Fibroblast of lung (primary cell): ENCODE measurements at regions not wholly inside any gene's neighbourhood (a gene's known extent, or its start where the extent isn't known, plus 50 kb on each side); places are given as distances from the start of the nearest gene placed in this dataset.

Experiments used
- DNase-seq, 2 donors: peaks; one replicate each; pipeline versions ENCODE4 v3.0.0 to v3.0.0-alpha.2; 2010; ENCODE audit warnings: low read depth in 2 of 2
- H2AFZ ChIP-seq: 2 replicates; pipeline ENCODE4 v1.5.1; 2012; ENCODE audit warnings: low read length, control low read depth, inconsistent platforms
- H3K27ac ChIP-seq: 2 replicates; pipeline ENCODE4 v1.5.1; 2011; ENCODE audit warnings: low read length, control low read depth; ENCODE audit not compliant: insufficient read depth
- H3K27me3 ChIP-seq: 2 replicates; pipeline ENCODE4 v1.5.1; 2011; ENCODE audit warnings: mild to moderate bottlenecking, low read length; ENCODE audit not compliant: control insufficient read depth, insufficient read depth
- H3K36me3 ChIP-seq: 2 replicates; pipeline ENCODE4 v1.5.1; 2011; ENCODE audit warnings: low read length; ENCODE audit not compliant: control insufficient read depth, insufficient read depth
- H3K4me1 ChIP-seq: 2 replicates; pipeline ENCODE4 v1.5.1; 2011; ENCODE audit warnings: low read length; ENCODE audit not compliant: control insufficient read depth, insufficient read depth; ENCODE audit errors: extremely low read depth
- H3K4me2 ChIP-seq: 2 replicates; pipeline ENCODE4 v1.5.1; 2011; ENCODE audit warnings: low read length, control low read depth; ENCODE audit not compliant: insufficient read depth; ENCODE audit errors: extremely low read depth
- H3K4me3 ChIP-seq, 4 experiments: fragments of 200-600 bp in 1 of 4; sonication (generic) in 1 of 4; replicated peaks in 1 of 4; 2 replicates each; pipeline ENCODE4 v1.5.1; 2011 to 2016; ENCODE audit warnings: low read length in 4 of 4, low read depth in 3 of 4, mild to moderate bottlenecking in 3 of 4, control low read depth in 2 of 4, inconsistent platforms in 1 of 4, mixed read lengths in 1 of 4; ENCODE audit not compliant: insufficient read depth in 1 of 4; ENCODE audit errors: control extremely low read depth in 1 of 4
- H3K79me2 ChIP-seq: 2 replicates; pipeline ENCODE4 v1.5.1; 2012; ENCODE audit warnings: mild to moderate bottlenecking, low read length, inconsistent platforms; ENCODE audit not compliant: control insufficient read depth, insufficient read depth
- H3K9ac ChIP-seq: 2 replicates; pipeline ENCODE4 v1.5.1; 2011; ENCODE audit warnings: mild to moderate bottlenecking, low read length, control low read depth; ENCODE audit not compliant: insufficient read depth
- H3K9me3 ChIP-seq: 2 replicates; pipeline ENCODE4 v1.5.1; 2012; ENCODE audit warnings: low read depth, low read length; ENCODE audit not compliant: control insufficient read depth, insufficient read depth
- H4K20me1 ChIP-seq: 2 replicates; pipeline ENCODE4 v1.5.1; 2011; ENCODE audit warnings: low read length; ENCODE audit not compliant: control insufficient read depth, insufficient read depth; ENCODE audit errors: extremely low read depth
- EZH2 ChIP-seq: IDR thresholded peaks from 2 replicates; pipeline ENCODE4 v1.5.1; 2012; ENCODE audit warnings: low read length, control low read depth, mild to moderate bottlenecking; ENCODE audit errors: missing control alignments
- TF ChIP-seq, protein P1 (sequence below), 2 donors: IDR thresholded peaks in 1 of 2; conservative IDR thresholded peaks in 1 of 2; 1 replicate in 1 of 2; 2 replicates in 1 of 2; pipeline ENCODE4 v1.5.1; 2011 to 2012; ENCODE audit warnings: low read length in 2 of 2, control low read depth in 1 of 2, inconsistent platforms in 1 of 2, low read depth in 1 of 2, mild to moderate bottlenecking in 1 of 2

DNA sequence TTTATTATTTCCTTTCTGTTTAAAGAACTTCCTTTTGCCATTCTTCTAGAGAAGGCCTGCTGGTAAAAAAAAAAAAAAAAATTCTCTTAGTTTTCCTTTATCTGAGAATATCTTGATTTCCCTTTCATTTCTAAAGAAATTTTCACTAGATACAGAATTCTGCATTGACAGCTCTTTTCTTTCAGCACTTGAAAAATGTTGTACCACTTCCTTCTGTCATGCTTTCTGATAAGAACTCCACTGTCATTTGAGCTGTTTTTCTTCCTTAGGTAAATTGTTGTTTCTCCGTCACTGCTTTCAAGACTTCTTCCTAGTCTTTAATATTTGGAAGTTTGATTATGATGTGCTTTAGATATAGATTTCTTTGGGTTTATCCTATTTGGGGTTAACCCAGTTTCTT lies 113.6 kb upstream of the BTG1 start:
- Histone ChIP-seq H3K9me3 (no peaks in the 10 kb centered on the region), H3K27me3 (no peaks in the 10 kb centered on the region), H3K9ac (no peak overlapping the region), H3K4me1 (no peaks in the 10 kb centered on the region), H3K36me3 (no peaks in the 10 kb centered on the region), H3K79me2 (no peaks in the 10 kb centered on the region), H2AFZ (no peak overlapping the region), H3K27ac (no peak overlapping the region), H3K4me2 (no peak overlapping the region), H4K20me1 (no peaks in the 10 kb centered on the region), H3K4me3 (no peak overlapping the region)
- DNase-seq, result no peak
- no peak for TF ChIP-seq EZH2
- TF ChIP-seq, protein P1, sequence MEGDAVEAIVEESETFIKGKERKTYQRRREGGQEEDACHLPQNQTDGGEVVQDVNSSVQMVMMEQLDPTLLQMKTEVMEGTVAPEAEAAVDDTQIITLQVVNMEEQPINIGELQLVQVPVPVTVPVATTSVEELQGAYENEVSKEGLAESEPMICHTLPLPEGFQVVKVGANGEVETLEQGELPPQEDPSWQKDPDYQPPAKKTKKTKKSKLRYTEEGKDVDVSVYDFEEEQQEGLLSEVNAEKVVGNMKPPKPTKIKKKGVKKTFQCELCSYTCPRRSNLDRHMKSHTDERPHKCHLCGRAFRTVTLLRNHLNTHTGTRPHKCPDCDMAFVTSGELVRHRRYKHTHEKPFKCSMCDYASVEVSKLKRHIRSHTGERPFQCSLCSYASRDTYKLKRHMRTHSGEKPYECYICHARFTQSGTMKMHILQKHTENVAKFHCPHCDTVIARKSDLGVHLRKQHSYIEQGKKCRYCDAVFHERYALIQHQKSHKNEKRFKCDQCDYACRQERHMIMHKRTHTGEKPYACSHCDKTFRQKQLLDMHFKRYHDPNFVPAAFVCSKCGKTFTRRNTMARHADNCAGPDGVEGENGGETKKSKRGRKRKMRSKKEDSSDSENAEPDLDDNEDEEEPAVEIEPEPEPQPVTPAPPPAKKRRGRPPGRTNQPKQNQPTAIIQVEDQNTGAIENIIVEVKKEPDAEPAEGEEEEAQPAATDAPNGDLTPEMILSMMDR (conservative IDR thresholded peaks at IDR 0.05 in 1 of 2, IDR thresholded peaks at IDR 0.05 in 1 of 2; ENCODE audit: low read depth in 1 of 2, low read length in 2 of 2), result no peak

DNA sequence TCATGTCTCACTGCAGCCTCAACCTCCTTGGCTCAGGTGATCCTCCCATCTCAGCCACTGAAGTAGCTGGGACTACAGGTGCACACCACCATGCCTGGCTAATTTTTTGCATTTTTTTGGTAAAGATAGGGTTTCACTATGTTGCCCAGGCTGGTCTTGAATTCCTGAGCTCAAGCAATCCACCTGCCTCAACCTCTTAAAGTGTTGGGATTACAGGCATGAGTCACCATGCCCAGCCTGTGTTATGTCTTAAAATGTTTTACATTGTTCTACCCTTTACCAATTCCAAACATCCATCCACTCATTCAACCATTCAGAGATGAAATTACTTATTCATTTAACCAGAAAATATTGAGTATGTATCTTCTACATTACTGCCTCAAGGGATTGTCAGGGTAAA lies 111.6 kb upstream of the BTG1 start:
- H3K4me1 ChIP-seq, result no peaks in the 10 kb centered on the region
- H3K4me2 ChIP-seq, result no peak overlapping the region
- no peak overlapping the region for H3K27ac ChIP-seq
- H3K79me2 ChIP-seq, result no peaks in the 10 kb centered on the region
- H3K27me3 ChIP-seq, result no peaks in the 10 kb centered on the region
- no peak overlapping the region for H3K9ac ChIP-seq
- no peak overlapping the region for H2AFZ ChIP-seq
- no peak for DNase-seq
- no peak overlapping the region for H3K4me3 ChIP-seq
- TF ChIP-seq, protein P1 (conservative IDR thresholded peaks at IDR 0.05 in 1 of 2, IDR thresholded peaks at IDR 0.05 in 1 of 2; ENCODE audit: low read depth in 1 of 2, low read length in 2 of 2), result no peak
- TF ChIP-seq EZH2, result no peak
- H3K9me3 ChIP-seq, result no peaks in the 10 kb centered on the region
- no peaks in the 10 kb centered on the region for H3K36me3 ChIP-seq
- no peaks in the 10 kb centered on the region for H4K20me1 ChIP-seq

DNA sequence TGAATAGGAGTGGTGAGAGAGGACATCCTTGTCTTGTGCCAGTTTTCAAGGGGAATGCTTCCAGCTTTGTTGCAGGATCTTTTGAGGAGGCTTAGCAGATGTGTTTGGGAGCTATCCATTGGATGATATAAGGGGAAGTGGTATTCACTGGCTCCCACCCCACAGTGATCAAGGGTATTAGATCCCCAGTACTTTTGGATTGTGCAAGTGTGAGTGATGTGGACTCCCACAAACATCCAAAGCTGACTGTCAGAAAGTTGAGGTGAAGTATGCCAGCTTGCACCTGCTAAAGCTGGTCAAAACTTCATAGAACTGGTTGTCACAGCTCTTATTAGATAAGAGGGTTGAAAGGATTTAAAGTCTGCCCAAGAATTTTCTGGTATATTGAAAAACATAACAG lies 110.1 kb upstream of the BTG1 start:
- Histone ChIP-seq H3K36me3 (no peaks in the 10 kb centered on the region), H2AFZ (no peak overlapping the region), H4K20me1 (no peaks in the 10 kb centered on the region), H3K27ac (no peak overlapping the region), H3K9ac (no peak overlapping the region), H3K27me3 (no peaks in the 10 kb centered on the region), H3K79me2 (no peaks in the 10 kb centered on the region), H3K4me3 (no peak overlapping the region), H3K9me3 (no peaks in the 10 kb centered on the region), H3K4me2 (no peak overlapping the region), H3K4me1 (no peaks in the 10 kb centered on the region)
- DNase-seq, result no peak
- TF ChIP-seq, protein P1 (conservative IDR thresholded peaks at IDR 0.05 in 1 of 2, IDR thresholded peaks at IDR 0.05 in 1 of 2; ENCODE audit: low read depth in 1 of 2, low read length in 2 of 2), result no peak
- no peak for TF ChIP-seq EZH2
